Skeletal muscle satellite cell (primary cell): ENCODE measurements at regions not wholly inside any gene's neighbourhood (a gene's known extent, or its start where the extent isn't known, plus 50 kb on each side); places are given as distances from the start of the nearest gene placed in this dataset.
A peak's percentile ranks its signal among the peaks of the same experiment; 100 is the strongest.

Source experiments
- H3K27me3 ChIP-seq: 2 replicates; pipeline ENCODE4 v1.7.0; 2013; ENCODE audit warnings: low read length; ENCODE audit not compliant: control insufficient read depth, insufficient read depth
- H3K36me3 ChIP-seq: 2 replicates; pipeline ENCODE4 v1.7.0; 2013; ENCODE audit warnings: mild to moderate bottlenecking, control low read depth, low read length; ENCODE audit not compliant: insufficient read depth
- H3K4me1 ChIP-seq: 2 replicates; pipeline ENCODE4 v1.7.0; 2013; ENCODE audit warnings: low read length; ENCODE audit not compliant: control insufficient read depth, insufficient read depth
- H3K4me2 ChIP-seq: 2 replicates; pipeline ENCODE4 v1.7.0; 2013; ENCODE audit warnings: mild to moderate bottlenecking, low read length
- H3K4me3 ChIP-seq: 2 replicates; pipeline ENCODE4 v1.7.0; 2013; ENCODE audit warnings: low read length
- H3K9ac ChIP-seq: 2 replicates; pipeline ENCODE4 v1.7.0; 2013; ENCODE audit warnings: mild to moderate bottlenecking, low read depth, low read length, moderate library complexity
- H3K9me3 ChIP-seq: replicated peaks from 2 replicates; pipeline ENCODE4 v1.7.0; 2013; ENCODE audit warnings: mild to moderate bottlenecking, control low read depth, low read length

GRCh38 chr5:175790796-175791195 is 80.6 kb upstream of the CPLX2 start:
- Histone ChIP-seq H3K4me2 (no peak overlapping the region), H3K4me1 (no peaks in the 10 kb centered on the region), H3K9me3 (no peaks in the 10 kb centered on the region), H3K27me3 (peaks cover under 1% of the 10 kb centered on the region), H3K4me3 (no peak overlapping the region), H3K36me3 (no peaks in the 10 kb centered on the region), H3K9ac (no peak overlapping the region)

GRCh38 chr5:175795959-175796358 is 75.4 kb upstream of the CPLX2 start:
- no peak overlapping the region for H3K4me3 ChIP-seq
- no peak overlapping the region for H3K9ac ChIP-seq
- H3K27me3 ChIP-seq, result peaks cover 11% of the 10 kb centered on the region

GRCh38 chr5:175796536-175797499 is 74.6 kb upstream of the CPLX2 start:
- H3K4me1 ChIP-seq, result no peaks in the 10 kb centered on the region
- peak overlapping the region; percentile 30 for H3K4me3 ChIP-seq
- no peaks in the 10 kb centered on the region for H3K9me3 ChIP-seq
- H3K27me3 ChIP-seq, result peaks cover 11% of the 10 kb centered on the region
- no peak overlapping the region for H3K9ac ChIP-seq
- H3K36me3 ChIP-seq, result no peaks in the 10 kb centered on the region
- peak overlapping the region; percentile 80 for H3K4me2 ChIP-seq

More at GRCh38 chr5:175795959-175796358, 75.4 kb upstream of the CPLX2 start:
- no peaks in the 10 kb centered on the region for H3K9me3 ChIP-seq
- H3K4me2 ChIP-seq, result no peak overlapping the region
- no peaks in the 10 kb centered on the region for H3K4me1 ChIP-seq
- no peaks in the 10 kb centered on the region for H3K36me3 ChIP-seq

- H3K9me3 ChIP-seq, result no peaks in the 10 kb centered on the region
- H3K36me3 ChIP-seq, result no peaks in the 10 kb centered on the region
- peak overlapping the region; percentile 80 for H3K4me2 ChIP-seq
- peaks cover 11% of the 10 kb centered on the region for H3K27me3 ChIP-seq
- H3K9ac ChIP-seq, result no peak overlapping the region
- no peak overlapping the region for H3K4me3 ChIP-seq
- no peaks in the 10 kb centered on the region for H3K4me1 ChIP-seq
Observed at GRCh38 chr5:175797521-175798038, 73.8 kb upstream of the CPLX2 start.

- no peaks in the 10 kb centered on the region for H3K9me3 ChIP-seq
- H3K9ac ChIP-seq, result no peak overlapping the region
- no peak overlapping the region for H3K4me3 ChIP-seq
- H3K4me2 ChIP-seq, result no peak overlapping the region
- H3K27me3 ChIP-seq, result peaks cover 14% of the 10 kb centered on the region
- H3K36me3 ChIP-seq, result no peaks in the 10 kb centered on the region
- H3K4me1 ChIP-seq, result no peaks in the 10 kb centered on the region
Observed at GRCh38 chr5:175798626-175799025, 72.8 kb upstream of the CPLX2 start.

GRCh38 chr5:175800656-175801081 is 70.7 kb upstream of the CPLX2 start:
- Histone ChIP-seq H3K4me2 (no peak overlapping the region), H3K27me3 (peaks cover 21% of the 10 kb centered on the region), H3K4me3 (no peak overlapping the region), H3K36me3 (no peaks in the 10 kb centered on the region), H3K4me1 (no peaks in the 10 kb centered on the region), H3K9ac (no peak overlapping the region), H3K9me3 (no peaks in the 10 kb centered on the region)

GRCh38 chr5:175802361-175802760 is 69.0 kb upstream of the CPLX2 start:
- no peak overlapping the region for H3K4me3 ChIP-seq

GRCh38 chr5:175803254-175803653 is 68.1 kb upstream of the CPLX2 start:
- Histone ChIP-seq H3K4me3 (no peak overlapping the region), H3K4me2 (no peak overlapping the region), H3K9me3 (no peaks in the 10 kb centered on the region), H3K36me3 (no peaks in the 10 kb centered on the region), H3K4me1 (no peaks in the 10 kb centered on the region), H3K27me3 (peaks cover 10% of the 10 kb centered on the region), H3K9ac (no peak overlapping the region)

More at GRCh38 chr5:175802361-175802760, 69.0 kb upstream of the CPLX2 start:
- peaks cover 16% of the 10 kb centered on the region for H3K27me3 ChIP-seq
- H3K4me2 ChIP-seq, result no peak overlapping the region
- H3K9me3 ChIP-seq, result no peaks in the 10 kb centered on the region
- no peaks in the 10 kb centered on the region for H3K4me1 ChIP-seq
- H3K36me3 ChIP-seq, result no peaks in the 10 kb centered on the region
- no peak overlapping the region for H3K9ac ChIP-seq

GRCh38 chr5:175803736-175804454 is 67.5 kb upstream of the CPLX2 start:
- no peak overlapping the region for H3K9ac ChIP-seq
- no peaks in the 10 kb centered on the region for H3K4me1 ChIP-seq
- H3K27me3 ChIP-seq, result peaks cover 10% of the 10 kb centered on the region
- H3K4me3 ChIP-seq, result no peak overlapping the region
- no peaks in the 10 kb centered on the region for H3K9me3 ChIP-seq
- no peak overlapping the region for H3K4me2 ChIP-seq
- no peaks in the 10 kb centered on the region for H3K36me3 ChIP-seq

- Histone ChIP-seq H3K9me3 (no peaks in the 10 kb centered on the region), H3K9ac (no peak overlapping the region), H3K27me3 (peaks cover 10% of the 10 kb centered on the region), H3K4me3 (no peak overlapping the region), H3K4me1 (peaks cover 13% of the 10 kb centered on the region), H3K4me2 (no peak overlapping the region), H3K36me3 (no peaks in the 10 kb centered on the region)
Observed at GRCh38 chr5:175805256-175806011, 65.9 kb upstream of the CPLX2 start.

- Histone ChIP-seq H3K36me3 (no peaks in the 10 kb centered on the region), H3K9ac (no peak overlapping the region), H3K27me3 (peaks cover 7% of the 10 kb centered on the region), H3K4me1 (peaks cover 13% of the 10 kb centered on the region), H3K4me2 (no peak overlapping the region), H3K9me3 (no peaks in the 10 kb centered on the region), H3K4me3 (no peak overlapping the region)
Observed at GRCh38 chr5:175808711-175809110, 62.7 kb upstream of the CPLX2 start.
